ENCODE measurements at regions not wholly inside any gene's neighbourhood (a gene's known extent, or its start where the extent isn't known, plus 50 kb on each side); places are given as distances from the start of the nearest gene placed in this dataset.

DNA sequence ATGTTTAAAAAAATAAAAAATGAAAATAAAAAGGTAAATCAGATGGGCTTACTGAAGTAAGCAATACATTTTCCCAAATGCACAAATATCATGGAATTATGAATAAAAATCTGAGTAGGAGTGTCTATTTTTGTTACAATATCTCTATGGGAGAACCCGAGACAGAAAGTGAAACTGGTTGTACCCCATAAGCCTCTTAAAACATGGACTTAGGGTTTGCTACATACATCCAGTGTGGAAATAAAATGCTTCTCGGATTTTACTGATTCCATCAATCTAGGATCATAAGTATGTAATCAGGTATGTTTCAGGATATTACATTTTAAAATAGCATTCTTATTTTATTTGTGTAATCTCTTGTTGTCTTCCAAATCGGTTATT lies 177.8 kb upstream of the CDIN1 start:
- no peak for TF ChIP-seq RNF2 (IDR thresholded peaks at IDR 0.05; ENCODE audit: borderline replicate concordance, low read depth)
- no peak for TF ChIP-seq POLR2A (IDR thresholded peaks at IDR 0.05; ENCODE audit: low read length)
- no peak for TF ChIP-seq JUNB (IDR thresholded peaks at IDR 0.05)
- TF ChIP-seq POLR2AphosphoS2 (conservative IDR thresholded peaks at IDR 0.05; ENCODE audit: low read length) = no peak
- no peak for TF ChIP-seq CTCF (IDR thresholded peaks at IDR 0.05)
- TF ChIP-seq CHD2 (IDR thresholded peaks at IDR 0.05; ENCODE audit: low read length, partially characterized antibody) = no peak
- TF ChIP-seq, protein P1, sequence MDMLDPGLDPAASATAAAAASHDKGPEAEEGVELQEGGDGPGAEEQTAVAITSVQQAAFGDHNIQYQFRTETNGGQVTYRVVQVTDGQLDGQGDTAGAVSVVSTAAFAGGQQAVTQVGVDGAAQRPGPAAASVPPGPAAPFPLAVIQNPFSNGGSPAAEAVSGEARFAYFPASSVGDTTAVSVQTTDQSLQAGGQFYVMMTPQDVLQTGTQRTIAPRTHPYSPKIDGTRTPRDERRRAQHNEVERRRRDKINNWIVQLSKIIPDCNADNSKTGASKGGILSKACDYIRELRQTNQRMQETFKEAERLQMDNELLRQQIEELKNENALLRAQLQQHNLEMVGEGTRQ (IDR thresholded peaks at IDR 0.05) = no peak
- no peak for TF ChIP-seq TP53 (CRISPR knock-in tag; IDR thresholded peaks at IDR 0.05)
- TF ChIP-seq BHLHE40 (IDR thresholded peaks at IDR 0.05; ENCODE audit: low read depth, low read length) = no peak
